Embryonic facial prominence (tissue), 1 donor: ENCODE measurements at regions not wholly inside any gene's neighbourhood (a gene's known extent, or its start where the extent isn't known, plus 50 kb on each side); places are given as distances from the start of the nearest gene placed in this dataset.

Source experiments
- DNase-seq: peaks from one replicate; pipeline ENCODE4 v3.0.0-alpha.2; 2016; ENCODE audit errors: extremely low spot score

DNA sequence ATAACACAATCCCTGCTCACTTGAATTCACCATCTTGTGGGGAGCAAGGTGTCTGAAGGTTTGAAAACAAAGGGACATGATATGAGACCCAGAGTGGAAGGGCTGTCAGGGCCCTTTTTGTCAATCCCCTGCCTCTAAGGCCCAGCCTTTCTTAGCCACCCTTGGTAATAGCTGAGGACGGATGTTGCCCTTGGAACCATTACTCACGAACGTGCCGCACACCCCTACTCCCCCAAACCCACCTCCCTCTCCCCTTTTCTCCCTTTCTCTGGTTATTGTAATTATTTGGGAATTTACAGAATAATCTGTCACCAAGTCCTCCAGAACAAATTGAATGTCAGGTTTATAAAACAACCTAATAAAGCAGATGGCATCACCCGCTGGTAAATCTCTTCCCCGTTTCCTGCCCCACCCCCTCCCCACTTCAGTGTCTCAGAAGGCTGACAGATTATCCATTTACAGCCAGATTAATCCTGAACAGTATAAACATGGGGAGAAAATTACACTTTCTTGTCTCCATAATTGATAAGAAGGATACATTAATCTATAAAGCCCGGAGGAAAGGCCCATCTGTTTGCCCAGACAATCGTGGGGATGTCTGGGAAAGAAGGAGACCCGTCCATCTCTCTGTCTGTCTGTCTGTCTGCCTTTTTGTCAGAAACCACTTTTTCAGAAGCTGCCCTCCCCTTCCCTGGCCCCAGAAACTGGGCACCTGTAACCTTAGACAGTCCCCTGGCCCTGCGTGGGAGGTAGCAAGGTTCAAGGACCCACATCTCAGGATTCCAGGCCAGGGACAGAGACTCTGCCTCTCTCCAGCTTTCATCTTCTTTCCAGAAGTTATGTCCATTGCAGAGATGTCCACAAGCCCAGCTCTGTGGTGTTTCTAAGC lies 60.6 kb upstream of the CD34 start:
- DNase-seq, result no peak

DNA sequence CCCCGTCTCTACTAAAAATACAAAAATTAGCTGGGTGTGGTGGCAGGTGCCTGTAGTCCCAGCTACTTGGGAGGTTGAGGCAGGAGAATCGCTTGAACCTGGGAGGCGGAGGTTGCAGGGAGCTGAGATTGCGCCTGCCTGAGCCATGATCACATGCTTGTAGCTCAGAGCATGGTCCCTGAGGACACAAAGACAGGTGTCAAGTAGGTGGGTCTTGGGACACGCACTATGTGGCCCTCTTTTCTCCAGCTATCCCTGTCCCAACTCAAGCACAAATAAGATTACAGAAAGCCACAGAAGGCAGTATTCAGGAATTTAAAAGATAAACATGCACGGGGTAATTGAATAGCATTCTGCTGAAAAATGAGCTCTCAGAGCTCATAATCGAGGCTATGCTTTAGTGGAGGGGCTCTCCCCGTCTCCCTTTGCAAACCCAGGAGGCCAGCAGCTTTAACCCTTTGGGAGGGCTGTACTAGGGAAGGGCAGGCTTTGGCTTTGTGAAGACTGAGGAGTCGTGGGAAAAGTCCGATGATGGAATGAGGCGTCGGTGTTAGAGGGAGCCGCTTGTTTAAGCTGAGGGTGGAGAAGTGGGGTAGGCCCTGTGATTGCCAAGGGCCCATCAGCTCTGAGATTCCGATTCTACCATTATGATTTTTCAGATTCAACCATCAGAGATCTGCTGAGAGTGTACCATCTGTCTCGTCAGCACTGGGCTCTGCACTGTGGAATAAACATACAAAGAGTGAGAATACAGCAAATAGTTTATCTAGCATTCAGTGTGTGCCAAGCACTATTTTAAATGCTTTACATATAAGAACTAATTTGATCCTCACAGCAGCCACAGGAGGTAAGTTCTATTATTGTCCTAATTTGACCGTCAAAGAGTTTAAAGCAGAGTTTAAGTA lies 59.7 kb upstream of the CD34 start:
- no peak for DNase-seq

DNA sequence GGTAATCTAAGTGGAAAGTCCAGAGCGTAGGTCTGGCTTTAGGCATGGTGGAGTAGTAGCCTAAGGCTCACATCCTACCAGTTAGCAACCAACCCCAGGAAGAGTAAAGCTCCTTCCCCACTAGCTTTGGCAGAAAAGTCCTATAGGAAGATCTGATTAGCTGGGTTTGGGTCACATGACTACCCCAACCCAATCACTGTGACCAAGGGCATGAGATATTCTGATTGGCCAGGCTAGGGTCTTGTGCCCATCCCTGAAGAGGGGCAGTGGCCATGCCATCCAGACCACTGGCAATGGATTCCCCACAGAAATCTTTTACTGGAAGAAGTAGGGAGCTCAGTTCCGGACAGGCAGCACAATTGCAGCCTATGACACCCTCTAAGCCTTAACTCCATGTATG lies 58.6 kb upstream of the CD34 start:
- DNase-seq, result no peak

DNA sequence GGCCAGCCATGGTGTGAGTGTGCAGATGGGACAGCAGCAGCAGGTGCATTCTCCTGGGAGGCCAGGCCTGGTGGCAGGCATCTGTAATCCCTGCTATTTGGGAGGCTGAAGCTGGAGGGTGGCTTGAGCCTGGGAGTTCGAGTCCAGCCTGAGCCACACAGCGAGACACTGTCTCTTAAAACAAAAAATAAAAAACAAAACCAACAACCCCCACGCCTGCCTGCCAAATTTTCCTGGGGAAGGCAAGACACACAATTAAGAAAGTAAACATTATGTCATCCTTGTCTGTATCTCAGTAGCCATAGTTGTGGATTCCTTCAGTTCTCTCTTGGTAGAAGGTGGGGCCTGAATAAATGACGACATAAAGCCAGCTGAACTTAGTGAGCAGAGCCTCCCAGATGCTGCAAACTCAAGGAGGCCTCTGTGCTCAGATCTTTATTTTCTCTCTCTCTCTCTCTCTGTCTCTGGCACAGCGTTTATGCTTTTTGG lies 57.6 kb upstream of the CD34 start:
- DNase-seq, result no peak

DNA sequence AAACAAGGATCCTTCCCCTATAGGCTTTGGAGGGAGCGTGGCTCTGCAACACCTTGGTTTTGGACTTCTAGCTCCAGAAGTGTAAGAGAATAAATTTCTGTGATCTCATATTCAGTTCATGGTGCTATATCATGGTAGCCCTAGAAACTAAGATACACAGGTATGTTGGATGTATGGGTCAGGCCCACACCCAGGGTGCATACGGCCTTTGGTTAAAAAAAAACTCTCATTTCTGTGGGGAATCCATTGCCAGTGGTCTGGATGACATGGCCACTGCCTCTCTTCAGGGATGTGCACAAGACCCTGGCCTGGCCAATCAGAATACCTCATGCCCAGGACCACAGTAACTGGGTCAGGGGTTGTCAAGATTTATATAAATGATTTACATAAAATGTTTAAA lies 56.8 kb upstream of the CD34 start:
- DNase-seq, result no peak

DNA sequence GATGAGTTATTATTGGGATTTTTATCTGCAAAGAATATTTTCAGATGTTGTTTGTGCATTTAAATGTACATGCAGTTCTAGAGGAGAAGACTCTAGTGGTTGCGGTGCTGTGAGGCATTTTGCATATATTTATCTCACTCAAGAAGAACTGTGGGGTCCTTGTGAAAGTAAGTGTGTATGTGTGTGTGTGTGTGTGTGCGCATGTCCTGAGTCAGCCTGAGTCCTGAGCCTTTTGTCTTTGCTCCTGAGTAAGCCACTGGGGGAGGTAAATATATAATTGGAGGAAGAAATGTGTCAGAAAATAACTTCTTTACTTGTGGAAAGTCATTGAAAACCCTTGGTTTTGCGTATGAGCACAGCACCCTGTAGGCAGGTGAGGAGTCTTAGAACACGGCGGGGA lies 55.6 kb upstream of the CD34 start:
- DNase-seq, result no peak

DNA sequence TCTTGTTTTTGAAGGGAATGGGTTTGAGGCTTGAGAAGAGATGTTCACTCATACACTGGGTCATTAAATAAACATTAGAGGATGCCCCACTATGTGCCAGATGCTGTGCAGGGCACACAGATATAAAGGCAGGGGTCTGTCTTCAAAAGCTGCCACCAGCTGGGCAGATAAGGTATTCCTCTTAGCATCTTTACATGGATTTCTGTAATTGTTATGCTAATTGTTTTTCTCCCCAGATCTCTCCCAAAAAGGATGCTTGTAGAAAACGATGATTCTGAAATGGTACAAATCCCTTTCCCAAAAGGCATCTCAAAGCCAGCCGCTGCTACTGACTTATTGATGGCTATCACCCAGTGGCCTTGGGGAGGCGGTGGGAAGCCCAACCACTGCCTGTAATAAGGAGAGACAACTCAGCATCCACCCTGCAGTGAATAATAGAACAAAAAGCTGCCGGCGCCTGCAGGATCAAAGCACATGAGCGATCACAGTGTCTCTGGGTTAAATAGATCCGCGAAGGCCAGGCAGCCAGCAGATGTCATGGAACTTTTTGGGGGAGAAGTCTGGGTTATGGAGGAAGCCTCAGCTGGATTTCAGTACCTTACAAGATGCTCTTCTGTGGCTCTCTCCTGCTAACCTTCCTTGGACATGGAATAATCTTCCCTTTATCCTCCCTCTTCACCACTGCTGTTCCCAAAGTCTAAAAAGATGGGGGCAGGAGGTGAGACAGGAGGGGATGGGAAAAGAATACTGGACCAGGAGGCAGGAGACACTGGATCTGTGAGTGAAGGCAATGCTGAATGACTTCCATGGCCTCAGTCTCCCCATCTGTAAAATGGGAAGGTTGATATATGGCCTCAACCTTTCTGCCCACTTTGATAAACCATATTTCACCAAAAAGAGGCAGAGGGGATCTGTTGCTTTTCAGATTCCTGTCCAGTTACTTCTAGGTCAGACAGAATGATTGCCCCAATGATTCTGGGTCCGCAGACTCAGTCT lies 54.8 kb upstream of the CD34 start:
- no peak for DNase-seq

DNA sequence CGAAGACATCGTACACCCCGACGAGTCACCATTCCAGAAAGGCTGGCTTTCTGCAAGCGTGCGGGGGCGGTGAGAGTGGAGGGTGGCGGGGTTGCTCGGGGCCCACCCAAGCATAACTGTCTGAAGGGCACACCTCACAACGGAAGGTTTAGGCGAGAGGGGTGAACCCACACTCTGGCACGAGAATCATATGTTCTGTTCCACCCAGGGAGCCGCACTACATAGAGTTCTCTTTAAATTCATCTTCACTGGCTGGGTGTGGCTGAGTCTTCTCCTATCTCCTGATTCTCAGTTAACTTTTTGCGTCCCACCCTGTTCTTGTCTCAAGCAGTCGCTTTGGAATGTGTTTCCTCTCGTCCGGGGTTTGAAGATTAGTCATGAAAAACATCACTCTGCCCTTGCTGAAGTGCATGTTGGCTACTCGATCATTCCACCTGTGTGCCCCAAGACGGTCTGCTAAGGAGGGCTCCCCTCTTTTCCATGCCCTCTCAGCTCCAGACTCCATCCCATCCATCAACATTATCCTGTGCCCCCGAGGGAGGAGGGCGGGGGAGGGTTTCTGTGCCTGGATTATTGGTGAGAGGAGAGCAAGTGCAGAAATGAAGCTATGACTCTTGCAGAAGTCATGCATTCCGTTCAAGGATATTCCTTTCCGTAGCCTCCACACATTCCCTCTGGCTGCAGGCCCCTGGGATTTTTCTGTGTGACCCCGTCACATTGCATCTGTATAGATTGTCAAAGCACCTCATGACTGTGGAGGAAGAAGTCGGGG lies 53.5 kb upstream of the CD34 start:
- DNase-seq, result no peak

DNA sequence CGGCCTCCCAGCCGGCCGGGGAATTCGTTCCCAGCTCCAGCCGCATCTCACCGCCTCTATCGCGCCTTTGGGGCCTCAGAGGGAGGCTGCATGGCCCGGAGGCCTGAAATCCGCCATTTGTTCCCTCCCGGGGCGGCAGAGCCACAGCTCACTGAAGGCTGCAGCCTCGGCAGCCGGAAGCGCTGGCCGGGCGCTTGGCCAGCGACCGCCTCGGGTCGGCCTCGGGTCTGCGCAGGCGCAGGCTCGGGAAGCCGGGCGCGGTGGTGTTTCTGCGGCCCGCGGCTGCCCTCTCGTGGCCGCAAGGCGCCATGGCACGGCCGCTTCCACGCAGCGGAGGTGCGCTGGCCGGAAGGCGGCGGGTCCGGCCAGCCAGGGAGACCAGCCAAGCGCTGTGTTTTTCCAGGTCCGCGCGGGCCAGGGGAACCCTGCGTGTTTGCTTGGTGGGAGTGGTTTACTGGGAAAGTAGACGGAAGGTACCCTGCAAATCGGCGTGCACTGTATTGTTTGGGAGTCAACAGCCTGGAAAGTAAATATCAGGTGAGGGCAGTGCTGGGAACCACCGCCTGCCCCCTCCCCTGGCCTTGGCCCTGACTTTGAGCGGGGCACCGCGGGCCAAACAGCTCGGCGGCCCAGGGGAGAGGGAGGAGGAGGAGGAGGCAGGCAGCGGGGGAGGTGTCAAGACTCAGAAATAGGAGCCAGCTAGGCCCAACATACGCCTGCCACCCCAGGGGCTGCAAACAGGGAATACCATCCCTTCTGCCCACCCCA lies 52.7 kb upstream of the CD34 start:
- DNase-seq, result peak; percentile 57

DNA sequence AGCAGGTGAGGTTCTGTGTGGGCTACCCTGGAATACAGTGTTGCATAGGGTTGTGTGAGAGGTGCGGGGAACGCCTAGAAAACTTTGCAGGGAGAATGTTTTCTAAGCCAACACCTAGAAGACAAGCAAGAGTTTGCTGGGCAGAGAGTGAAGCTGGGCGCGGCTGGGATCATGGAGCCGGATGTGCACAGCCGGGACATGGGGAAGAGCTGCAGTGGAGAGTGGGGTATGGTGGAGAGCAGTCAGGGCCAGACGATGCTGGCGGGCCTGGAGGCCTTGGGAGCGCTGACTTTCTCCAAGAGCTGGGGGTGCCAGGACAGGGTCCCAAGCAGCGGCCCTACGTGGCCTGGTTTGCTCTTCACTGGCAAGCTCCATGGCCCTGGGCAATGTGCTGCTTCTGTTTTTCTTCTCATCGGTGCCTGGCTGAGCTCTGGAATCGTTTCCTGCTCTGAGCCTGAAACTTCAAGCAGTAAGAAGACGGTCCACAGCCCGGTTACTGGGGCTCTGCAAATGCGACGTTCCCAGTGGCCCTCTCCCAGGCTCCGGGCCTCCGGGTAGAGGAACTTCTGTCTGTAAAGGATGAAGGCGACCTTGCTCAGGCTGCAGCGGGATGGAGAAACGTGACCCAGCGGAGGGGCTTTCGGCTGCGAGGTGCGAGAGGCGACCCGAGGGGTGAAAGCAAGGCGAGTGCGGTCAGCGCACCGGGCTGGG lies 51.9 kb upstream of the CD34 start:
- no peak for DNase-seq
